SU-DHL-6 (cell line): ENCODE measurements at regions not wholly inside any gene's neighbourhood (a gene's known extent, or its start where the extent isn't known, plus 50 kb on each side); places are given as distances from the start of the nearest gene placed in this dataset.

Experiments used
- H2AFZ ChIP-seq: fragments of 200-600 bp; sonication (generic); 2 replicates; pipeline ENCODE4 v1.6.1; 2014; ENCODE audit warnings: low read depth, mild to moderate bottlenecking, moderate library complexity, mixed read lengths, antibody characterized with exemption, low read length; ENCODE audit not compliant: severe bottlenecking
- H3F3A ChIP-seq: fragments of 200-600 bp; shearing (Covaris generic); 2 replicates; pipeline ENCODE4 v1.6.0; 2016; ENCODE audit warnings: antibody characterized with exemption, mild to moderate bottlenecking; ENCODE audit not compliant: insufficient read depth
- H3K27ac ChIP-seq: fragments of 200-600 bp; sonication (generic); 2 replicates; pipeline ENCODE4 v1.5.1; 2016; ENCODE audit warnings: low read depth, mild to moderate bottlenecking, low read length, moderate library complexity, mixed read lengths
- H3K27me3 ChIP-seq: fragments of 200-600 bp; sonication (generic), shearing (Covaris generic); 2 replicates; pipeline ENCODE4 v1.6.0; 2014; ENCODE audit warnings: mild to moderate bottlenecking, low read length
- H3K36me3 ChIP-seq: fragments of 200-600 bp; sonication (generic); 2 replicates; pipeline ENCODE4 v1.6.1; 2014; ENCODE audit warnings: mild to moderate bottlenecking, low read length, mixed read lengths
- H3K4me2 ChIP-seq: fragments of 300-600, 200-600 bp; shearing (Covaris generic), sonication (generic); 2 replicates; pipeline ENCODE4 v1.6.0; 2014; ENCODE audit warnings: low read length, low read depth, mild to moderate bottlenecking; ENCODE audit not compliant: poor library complexity, severe bottlenecking
- H3K4me3 ChIP-seq: fragments of 200-600 bp; sonication (generic); 2 replicates; pipeline ENCODE4 v1.5.1; 2014; ENCODE audit warnings: antibody characterized with exemption, low read length, mild to moderate bottlenecking, mixed read lengths; ENCODE audit not compliant: insufficient read depth, poor library complexity, severe bottlenecking
- H3K79me2 ChIP-seq: fragments of 200-600 bp; sonication (generic); 2 replicates; pipeline ENCODE4 v1.6.1; 2014; ENCODE audit warnings: mild to moderate bottlenecking, low read length, moderate library complexity; ENCODE audit not compliant: insufficient read depth
- H3K9ac ChIP-seq: fragments of 200-600 bp; sonication (generic); 2 replicates; pipeline ENCODE4 v1.7.0; 2014; ENCODE audit warnings: mild to moderate bottlenecking, low read length
- H3K9me2 ChIP-seq: fragments of 200-600 bp; sonication (generic); replicated peaks from 2 replicates; pipeline ENCODE4 v1.6.1; 2014; ENCODE audit warnings: low read length; ENCODE audit not compliant: insufficient read depth
- H3K9me3 ChIP-seq: fragments of 200-600 bp; sonication (generic); 2 replicates; pipeline ENCODE4 v1.6.1; 2014; ENCODE audit warnings: low read length, mixed read lengths; ENCODE audit not compliant: insufficient read depth
- H4K20me1 ChIP-seq: fragments of 200-600 bp; sonication (generic); 2 replicates; pipeline ENCODE4 v1.6.1; 2014; ENCODE audit warnings: low read depth, mild to moderate bottlenecking, antibody characterized with exemption, low read length, moderate library complexity, mixed read lengths
- CTCF ChIP-seq: fragments of 200-600 bp; sonication (generic); IDR thresholded peaks from one replicate; pipeline ENCODE4 v1.5.1; 2017; ENCODE audit warnings: antibody characterized with exemption, mild to moderate bottlenecking, low read length, moderate library complexity; ENCODE audit not compliant: insufficient read depth, poor library complexity, severe bottlenecking
- EZH2phosphoT487 ChIP-seq: fragments of 200-600 bp; sonication (generic), shearing (Covaris generic); conservative IDR thresholded peaks from 2 replicates; pipeline ENCODE4 v1.6.1; 2018; ENCODE audit warnings: mild to moderate bottlenecking, antibody characterized with exemption, low read length, moderate library complexity, mixed read lengths

GRCh38 chr4:152154433-152154832 is 381.5 kb downstream of the FBXW7 start:
- no peak for TF ChIP-seq CTCF
- TF ChIP-seq EZH2phosphoT487 = no peak

GRCh38 chr4:152153476-152154270 is 382.2 kb downstream of the FBXW7 start:
- H2AFZ ChIP-seq = no peak overlapping the region
- no peaks in the 10 kb centered on the region for H3K9me3 ChIP-seq
- H3K4me2 ChIP-seq = no peak overlapping the region
- no peak overlapping the region for H3K4me3 ChIP-seq
- H3K36me3 ChIP-seq = no peaks in the 10 kb centered on the region
- no peak for TF ChIP-seq EZH2phosphoT487
- TF ChIP-seq CTCF = no peak
- H4K20me1 ChIP-seq = no peaks in the 10 kb centered on the region
- no peaks in the 10 kb centered on the region for H3K27me3 ChIP-seq
- H3K9me2 ChIP-seq = no peaks in the 10 kb centered on the region
- H3F3A ChIP-seq = no peaks in the 10 kb centered on the region
- H3K79me2 ChIP-seq = no peaks in the 10 kb centered on the region
- no peak overlapping the region for H3K9ac ChIP-seq
- no peak overlapping the region for H3K27ac ChIP-seq

More at GRCh38 chr4:152154433-152154832, 381.5 kb downstream of the FBXW7 start:
- no peak overlapping the region for H2AFZ ChIP-seq
- H3K27me3 ChIP-seq = no peaks in the 10 kb centered on the region
- H3K9me2 ChIP-seq = no peaks in the 10 kb centered on the region
- H3K4me2 ChIP-seq = no peak overlapping the region
- H3K27ac ChIP-seq = no peak overlapping the region
- no peaks in the 10 kb centered on the region for H3K36me3 ChIP-seq
- no peak overlapping the region for H3K4me3 ChIP-seq
- no peaks in the 10 kb centered on the region for H3F3A ChIP-seq
- H3K9ac ChIP-seq = no peak overlapping the region
- no peaks in the 10 kb centered on the region for H3K79me2 ChIP-seq
- H4K20me1 ChIP-seq = no peaks in the 10 kb centered on the region
- H3K9me3 ChIP-seq = no peaks in the 10 kb centered on the region

GRCh38 chr4:152150214-152150613 is 385.7 kb downstream of the FBXW7 start:
- H3K9ac ChIP-seq = no peak overlapping the region
- H3K4me3 ChIP-seq = no peak overlapping the region
- H3K79me2 ChIP-seq = no peaks in the 10 kb centered on the region
- TF ChIP-seq CTCF = no peak
- H3K9me2 ChIP-seq = no peaks in the 10 kb centered on the region
- H3K36me3 ChIP-seq = no peaks in the 10 kb centered on the region
- no peak overlapping the region for H3K4me2 ChIP-seq
- peaks cover 4% of the 10 kb centered on the region; the same call in 1 of the 2 replicates for H3K9me3 ChIP-seq
- no peaks in the 10 kb centered on the region for H3K27me3 ChIP-seq
- no peaks in the 10 kb centered on the region for H4K20me1 ChIP-seq
- no peak overlapping the region for H3K27ac ChIP-seq
- no peak overlapping the region for H2AFZ ChIP-seq
- H3F3A ChIP-seq = no peaks in the 10 kb centered on the region
